Left lung (tissue), 4 donors: ENCODE measurements at regions not wholly inside any gene's neighbourhood (a gene's known extent, or its start where the extent isn't known, plus 50 kb on each side); places are given as distances from the start of the nearest gene placed in this dataset.
"Not testable (repeated sequence)": the region's sequence is repeated elsewhere in the genome, so short reads cannot be mapped to it uniquely, and the experiment has no call there.

Experiments used
- ATAC-seq: fragments of 200-7000 bp; cut with Tn5 transposase; one replicate; pipeline ENCODE4 v1.9.1; 2020; ENCODE audit warnings: moderate library complexity
- DNase-seq, 4 donors: peaks; one replicate each; pipeline ENCODE4 v3.0.0-alpha.2; 2013 to 2020
- H3K27ac ChIP-seq, 2 donors: fragments of 200-600 bp; sonication (generic) in 1 of 2; one replicate each; pipeline versions ENCODE4 v1.5.0 to v1.8.0; 2020 to 2021
- H3K27me3 ChIP-seq, 2 donors: fragments of 200-600 bp; sonication (generic) in 1 of 2; one replicate each; pipeline versions ENCODE4 v1.5.0 to v1.8.0; 2020 to 2021
- H3K36me3 ChIP-seq, 2 donors: fragments of 200-600 bp; sonication (generic) in 1 of 2; one replicate each; pipeline versions ENCODE4 v1.5.0 to v1.8.0; 2020 to 2021
- H3K4me1 ChIP-seq, 2 donors: fragments of 200-600 bp; one replicate each; pipeline ENCODE4 v1.8.0; 2021
- H3K4me3 ChIP-seq, 2 donors: fragments of 200-600 bp; sonication (generic) in 1 of 2; one replicate each; pipeline versions ENCODE4 v1.5.0 to v1.8.0; 2020 to 2021; ENCODE audit warnings: mild to moderate bottlenecking in 1 of 2
- H3K9me3 ChIP-seq, 2 donors: fragments of 200-600 bp; sonication (generic) in 1 of 2; one replicate each; pipeline versions ENCODE4 v1.5.0 to v1.8.0; 2020 to 2021
- intact Hi-C, 2 donors: fragments of 100-400 bp; cut with DNase I; formaldehyde crosslinking; loops; one replicate each; pipeline versions ENCODE4 v1.11.2 to v1.14.2; 2022
- TF ChIP-seq, protein P1 (sequence below), 2 donors: fragments of 200-600 bp; sonication (generic) in 1 of 2; IDR thresholded peaks; one replicate each; pipeline versions ENCODE4 v1.5.0 to v1.8.0; 2021; ENCODE audit warnings: antibody characterized with exemption in 2 of 2
- donor health status: DM: no; HTN: yes; CAD: no.
- donor health status: DM: no; HTN: no; CAD: no.

DNA sequence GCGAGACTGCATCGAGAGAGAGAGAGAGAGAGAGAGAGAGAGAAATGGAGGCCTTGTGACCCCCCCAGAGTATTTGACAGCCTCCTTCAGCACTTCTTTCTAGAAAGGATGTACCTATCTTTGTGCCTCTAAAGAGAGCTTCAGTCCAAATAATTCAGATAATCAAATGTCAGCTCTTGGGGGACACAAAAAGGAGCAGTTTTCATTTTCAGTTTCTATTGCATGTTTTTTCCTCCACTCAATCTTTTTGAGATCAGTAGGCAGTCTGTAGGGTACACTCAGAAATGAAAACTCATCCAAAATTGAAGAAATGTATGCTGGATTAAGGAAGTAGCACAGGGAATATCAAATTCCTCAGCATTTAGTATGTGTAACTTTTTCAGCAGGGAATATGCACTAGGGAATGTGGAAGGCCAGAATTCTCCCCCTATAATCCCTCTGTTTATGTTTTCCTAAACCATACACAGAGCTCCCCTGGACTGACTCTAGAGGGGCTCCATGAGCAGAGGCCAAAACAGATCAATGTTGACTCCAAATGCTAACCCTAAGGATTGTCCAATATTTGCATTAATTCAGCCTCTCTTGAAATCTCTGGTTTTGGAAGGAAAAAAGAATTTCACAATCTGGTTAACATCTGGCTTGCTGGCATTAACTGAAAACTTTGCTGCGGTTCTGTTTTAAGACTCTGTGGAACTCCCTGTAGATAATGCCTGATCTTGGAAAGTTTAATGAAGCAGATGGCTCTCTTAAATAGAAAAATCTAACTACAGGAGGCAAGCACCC lies 250.1 kb downstream of the CEMIP2 start:
- ATAC-seq, result no peak
- TF ChIP-seq, protein P1, sequence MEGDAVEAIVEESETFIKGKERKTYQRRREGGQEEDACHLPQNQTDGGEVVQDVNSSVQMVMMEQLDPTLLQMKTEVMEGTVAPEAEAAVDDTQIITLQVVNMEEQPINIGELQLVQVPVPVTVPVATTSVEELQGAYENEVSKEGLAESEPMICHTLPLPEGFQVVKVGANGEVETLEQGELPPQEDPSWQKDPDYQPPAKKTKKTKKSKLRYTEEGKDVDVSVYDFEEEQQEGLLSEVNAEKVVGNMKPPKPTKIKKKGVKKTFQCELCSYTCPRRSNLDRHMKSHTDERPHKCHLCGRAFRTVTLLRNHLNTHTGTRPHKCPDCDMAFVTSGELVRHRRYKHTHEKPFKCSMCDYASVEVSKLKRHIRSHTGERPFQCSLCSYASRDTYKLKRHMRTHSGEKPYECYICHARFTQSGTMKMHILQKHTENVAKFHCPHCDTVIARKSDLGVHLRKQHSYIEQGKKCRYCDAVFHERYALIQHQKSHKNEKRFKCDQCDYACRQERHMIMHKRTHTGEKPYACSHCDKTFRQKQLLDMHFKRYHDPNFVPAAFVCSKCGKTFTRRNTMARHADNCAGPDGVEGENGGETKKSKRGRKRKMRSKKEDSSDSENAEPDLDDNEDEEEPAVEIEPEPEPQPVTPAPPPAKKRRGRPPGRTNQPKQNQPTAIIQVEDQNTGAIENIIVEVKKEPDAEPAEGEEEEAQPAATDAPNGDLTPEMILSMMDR (IDR thresholded peaks at IDR 0.05), result no peak
- Histone ChIP-seq H3K9me3 (no peaks in the 10 kb centered on the region), H3K27ac (no peak overlapping the region), H3K4me1 (no peaks in the 10 kb centered on the region), H3K4me3 (no peak overlapping the region), H3K36me3 (no peaks in the 10 kb centered on the region), H3K27me3 (no peaks in the 10 kb centered on the region)
- intact Hi-C loops, result no loop called here
- peak in 2 of 4 donors; percentile 58 to 62 for DNase-seq

DNA sequence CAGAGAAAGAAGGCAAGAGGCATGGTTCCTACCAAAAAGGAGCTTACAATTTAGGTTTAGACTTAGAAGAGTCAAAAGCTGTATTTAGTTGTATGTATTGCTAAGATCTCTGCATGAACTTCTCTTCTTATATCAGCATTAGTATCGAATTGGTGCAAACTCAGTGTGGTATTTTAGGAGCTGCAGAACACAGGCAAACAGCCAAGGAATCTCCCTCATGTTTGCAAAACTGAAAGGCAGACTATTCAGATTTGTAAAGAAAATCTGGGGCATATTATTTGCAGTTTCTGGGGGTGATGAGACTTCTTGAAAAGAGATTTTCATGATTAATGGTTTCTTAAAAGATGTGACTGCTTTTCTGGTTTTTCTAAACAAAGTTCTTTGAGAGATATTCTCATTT lies 252.7 kb downstream of the CEMIP2 start:
- H3K9me3 ChIP-seq, result no peaks in the 10 kb centered on the region
- intact Hi-C loops, result no loop called here
- TF ChIP-seq, protein P1 (IDR thresholded peaks at IDR 0.05), result no peak
- no peak overlapping the region for H3K4me3 ChIP-seq
- H3K27ac ChIP-seq, result no peak overlapping the region
- H3K4me1 ChIP-seq, result no peaks in the 10 kb centered on the region
- ATAC-seq (no peak), DNase-seq (peak in 1 of 4 donors; percentile 10)
- no peaks in the 10 kb centered on the region for H3K27me3 ChIP-seq
- H3K36me3 ChIP-seq, result no peaks in the 10 kb centered on the region

DNA sequence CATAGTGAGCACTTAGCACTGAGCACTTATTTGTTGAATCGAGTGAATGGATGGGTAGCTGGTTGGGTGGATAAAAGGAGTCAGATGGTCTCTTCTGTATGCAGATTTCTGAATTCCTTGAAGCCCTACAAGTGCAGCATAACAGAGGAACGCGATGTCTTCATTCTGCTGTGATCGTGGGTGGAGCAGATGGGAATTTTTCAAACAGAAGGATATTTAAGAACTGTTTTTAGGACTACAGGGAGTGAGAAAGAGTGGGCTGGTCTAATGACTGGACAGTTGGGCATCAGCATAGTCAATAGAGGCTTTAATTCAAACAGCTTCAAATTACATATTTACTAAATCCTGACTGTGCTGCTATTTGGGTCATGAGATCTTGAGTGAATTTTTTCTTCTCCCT lies 253.2 kb downstream of the CEMIP2 start:
- no peaks in the 10 kb centered on the region for H3K4me1 ChIP-seq

DNA sequence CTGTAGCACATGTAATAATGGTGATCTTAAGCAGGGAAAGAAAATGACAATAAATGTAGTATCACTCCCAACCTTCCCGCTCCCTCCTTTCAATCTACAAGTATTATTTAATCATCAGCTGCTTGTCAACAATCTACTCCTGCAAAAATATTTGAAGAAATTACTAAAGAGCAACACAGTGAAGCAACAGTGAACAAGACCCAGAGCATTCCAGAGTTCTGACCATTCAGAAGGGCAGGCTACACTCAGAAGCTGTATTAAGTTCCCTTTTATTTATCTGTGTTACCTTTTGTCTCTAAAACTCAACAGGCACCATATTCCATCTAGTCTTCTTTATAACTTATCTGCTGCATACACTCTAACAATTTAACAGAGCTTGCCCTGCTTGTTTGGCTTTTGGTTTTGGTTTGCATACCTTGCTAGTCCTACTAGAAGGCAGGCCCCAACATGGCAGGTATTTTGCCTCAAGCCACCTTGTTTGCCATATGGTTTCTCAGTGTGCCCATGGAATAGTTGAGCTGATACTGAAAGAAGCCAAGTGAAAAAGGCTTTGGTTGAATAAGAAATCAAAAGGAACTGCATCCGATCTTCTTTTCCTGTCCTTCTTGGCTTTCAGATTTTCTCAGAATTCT lies 253.9 kb downstream of the CEMIP2 start:
- no peaks in the 10 kb centered on the region for H3K9me3 ChIP-seq
- TF ChIP-seq, protein P1 (IDR thresholded peaks at IDR 0.05), result no peak
- ATAC-seq (no peak), DNase-seq (no peak)
- H3K27ac ChIP-seq, result no peak overlapping the region
- no peaks in the 10 kb centered on the region for H3K36me3 ChIP-seq
- no peaks in the 10 kb centered on the region for H3K4me1 ChIP-seq
- intact Hi-C loops, result no loop called here
- H3K27me3 ChIP-seq, result no peaks in the 10 kb centered on the region
- H3K4me3 ChIP-seq, result no peak overlapping the region

More for the DNA sequence above, 253.2 kb downstream of the CEMIP2 start:
- H3K9me3 ChIP-seq, result no peaks in the 10 kb centered on the region
- H3K4me3 ChIP-seq, result no peak overlapping the region
- no peaks in the 10 kb centered on the region for H3K27me3 ChIP-seq
- no peaks in the 10 kb centered on the region for H3K36me3 ChIP-seq
- no peak for DNase-seq
- intact Hi-C loops, result no loop called here
- H3K27ac ChIP-seq, result no peak overlapping the region
- ATAC-seq, result no peak
- TF ChIP-seq, protein P1 (IDR thresholded peaks at IDR 0.05), result no peak

DNA sequence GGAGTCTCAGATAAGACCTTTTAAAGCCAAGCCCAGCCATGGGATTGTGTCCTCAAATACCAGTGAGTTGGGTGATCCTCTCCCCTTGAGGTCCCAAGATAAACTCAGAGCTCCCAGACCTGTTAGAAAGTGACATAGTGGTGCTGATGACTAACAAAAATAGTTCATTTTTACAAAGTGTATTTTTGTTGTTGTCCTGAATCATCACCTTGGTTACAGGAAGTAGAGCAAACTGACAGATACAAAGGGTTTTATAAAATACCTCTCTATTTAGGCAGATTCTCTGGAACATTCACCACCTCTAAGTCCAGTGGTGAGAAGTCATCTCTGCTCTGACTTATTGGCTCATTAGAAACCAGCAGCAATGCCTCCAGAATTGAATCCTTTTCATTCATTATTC lies 259.3 kb downstream of the CEMIP2 start:
- Histone ChIP-seq H3K27me3 (no peaks in the 10 kb centered on the region), H3K27ac (no peak overlapping the region), H3K4me3 (no peak overlapping the region), H3K9me3 (no peaks in the 10 kb centered on the region), H3K36me3 (no peaks in the 10 kb centered on the region), H3K4me1 (no peaks in the 10 kb centered on the region)
- TF ChIP-seq, protein P1 (IDR thresholded peaks at IDR 0.05), result no peak
- intact Hi-C loops, result no loop called here
- DNase-seq (no peak), ATAC-seq (no peak)

DNA sequence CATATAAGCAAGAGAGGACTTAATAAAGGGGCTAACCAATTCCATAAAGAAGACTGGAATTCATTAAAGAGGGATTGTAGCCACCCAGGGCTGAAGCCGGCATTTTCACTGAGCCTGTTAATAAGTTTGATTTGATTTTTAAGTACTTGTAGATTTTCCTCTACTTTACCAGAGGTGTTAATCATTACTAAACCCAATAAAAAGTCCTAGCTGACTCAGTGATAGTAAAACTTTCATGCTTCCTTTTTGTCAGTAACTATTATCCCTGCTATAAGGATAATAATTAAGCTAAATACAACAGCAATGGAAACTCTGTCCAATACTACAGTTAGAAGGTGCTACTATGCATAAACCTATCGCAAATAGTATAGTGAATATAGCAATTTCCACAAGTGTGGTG lies 260.2 kb downstream of the CEMIP2 start:
- H3K27ac ChIP-seq, H3K4me1 ChIP-seq, H3K36me3 ChIP-seq, H3K4me3 ChIP-seq, H3K9me3 ChIP-seq, ATAC-seq, H3K27me3 ChIP-seq, intact Hi-C loops, DNase-seq: not testable (repeated sequence)
